T-helper 17 cell (primary cell): ENCODE measurements at regions not wholly inside any gene's neighbourhood (a gene's known extent, or its start where the extent isn't known, plus 50 kb on each side); places are given as distances from the start of the nearest gene placed in this dataset.
"Not testable (repeated sequence)": the region's sequence is repeated elsewhere in the genome, so short reads cannot be mapped to it uniquely, and the experiment has no call there.

Source experiments
- ATAC-seq: fragments of 150-1000 bp; cut with Tn5 transposase; 2 replicates; pipeline ENCODE4 v1.10.0; 2021; ENCODE audit warnings: mild to moderate bottlenecking, moderate library complexity
- DNase-seq, 3 donors: peaks; one replicate each; pipeline versions ENCODE4 v3.0.0 to v3.0.0-alpha.2; 2020 to 2021
- H3K9me3 ChIP-seq: one replicate; pipeline ENCODE4 v1.7.0; 2013; ENCODE audit warnings: low read length, mild to moderate bottlenecking; ENCODE audit not compliant: control insufficient read depth, poor library complexity, severe bottlenecking
- H3K27ac Mint-ChIP-seq: one replicate; pipeline ENCODE4 v1.8.0; 2022; ENCODE audit warnings: mild to moderate bottlenecking, moderate library complexity, mixed read lengths
- H3K27me3 Mint-ChIP-seq: one replicate; pipeline ENCODE4 v1.8.0; 2022; ENCODE audit warnings: mixed read lengths
- H3K36me3 Mint-ChIP-seq: one replicate; pipeline ENCODE4 v1.8.0; 2022; ENCODE audit warnings: low read depth, mixed read lengths
- H3K4me1 Mint-ChIP-seq: one replicate; pipeline ENCODE4 v1.8.0; 2022; ENCODE audit warnings: mild to moderate bottlenecking, mixed read lengths
- H3K4me3 Mint-ChIP-seq: one replicate; pipeline ENCODE4 v1.8.0; 2022; ENCODE audit warnings: mild to moderate bottlenecking, moderate library complexity, mixed read lengths

DNA sequence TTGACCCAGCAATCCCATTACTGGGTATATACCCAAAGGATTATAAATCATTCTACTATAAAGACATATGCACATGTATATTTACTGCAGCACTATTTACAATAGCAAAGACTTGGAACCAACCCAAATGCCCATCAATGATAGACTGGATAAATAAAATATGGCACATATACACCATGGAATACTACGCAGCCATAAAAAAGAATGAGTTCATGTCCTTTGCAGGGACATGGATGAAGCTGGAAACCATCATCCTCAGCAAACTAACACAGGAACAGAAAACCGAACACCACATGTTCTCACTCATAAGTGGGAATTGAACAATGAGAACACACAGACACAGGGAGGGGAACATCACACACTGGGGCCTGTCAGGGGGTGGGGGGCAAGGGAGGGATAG is 862.0 kb downstream of the KCNJ2 start:
- H3K9me3 ChIP-seq, H3K27me3 Mint-ChIP-seq, H3K4me3 Mint-ChIP-seq, DNase-seq, H3K4me1 Mint-ChIP-seq, ATAC-seq, H3K36me3 Mint-ChIP-seq, H3K27ac Mint-ChIP-seq: not testable (repeated sequence)

DNA sequence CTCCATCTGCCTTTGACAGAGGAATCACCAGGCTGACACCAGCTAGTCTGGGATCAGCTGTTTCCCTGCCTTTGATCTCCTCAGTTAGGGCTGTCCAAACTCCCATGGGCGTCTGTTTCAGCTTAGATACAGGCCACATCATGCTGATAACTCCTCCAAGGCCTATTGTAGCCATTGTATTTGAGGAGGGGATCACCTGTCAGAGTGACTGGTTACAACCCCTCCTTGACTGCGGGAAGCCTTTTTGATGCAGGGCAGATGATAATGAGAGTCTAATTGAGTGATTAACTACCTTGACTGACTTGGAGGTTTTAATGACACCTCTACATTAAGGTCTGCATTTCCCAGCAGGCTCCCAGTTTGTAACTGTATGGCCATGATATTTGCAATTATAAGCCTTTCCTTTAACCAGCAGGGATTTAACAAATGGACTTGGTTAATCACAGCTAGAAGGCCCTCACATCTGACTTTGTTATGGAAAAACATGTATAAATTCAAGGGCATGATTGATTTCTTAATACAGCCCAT is 863.5 kb downstream of the KCNJ2 start:
- Mint-ChIP-seq H3K4me3 (no peak overlapping the region), H3K27ac (no peak overlapping the region), H3K27me3 (no peaks in the 10 kb centered on the region), H3K36me3 (no peaks in the 10 kb centered on the region), H3K4me1 (no peaks in the 10 kb centered on the region)
- ATAC-seq (no peak), DNase-seq (no peak)
- no peaks in the 10 kb centered on the region for H3K9me3 ChIP-seq

DNA sequence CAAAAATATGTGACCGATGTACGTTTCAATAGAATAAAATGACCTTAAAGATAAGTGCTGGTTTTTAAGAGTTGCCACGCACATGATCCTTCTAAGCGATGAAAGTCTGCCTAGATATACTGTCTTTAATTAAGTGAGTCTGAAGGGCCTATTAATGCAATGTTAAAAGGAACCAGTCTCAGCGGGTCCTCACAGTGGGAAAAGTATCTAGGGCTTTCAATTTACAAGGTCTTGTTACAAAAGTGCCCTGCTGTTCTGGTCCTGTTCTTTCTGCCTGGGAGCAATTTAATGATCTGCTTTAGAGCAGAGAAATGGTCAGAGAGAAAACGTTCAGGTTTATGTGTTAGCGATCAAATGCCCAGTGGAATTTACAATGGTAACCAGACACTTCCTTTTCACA is 864.0 kb downstream of the KCNJ2 start:
- Mint-ChIP-seq H3K27me3 (no peaks in the 10 kb centered on the region), H3K4me1 (no peaks in the 10 kb centered on the region), H3K4me3 (no peak overlapping the region), H3K36me3 (no peaks in the 10 kb centered on the region), H3K27ac (no peak overlapping the region)
- DNase-seq (no peak), ATAC-seq (no peak)
- H3K9me3 ChIP-seq = no peaks in the 10 kb centered on the region

DNA sequence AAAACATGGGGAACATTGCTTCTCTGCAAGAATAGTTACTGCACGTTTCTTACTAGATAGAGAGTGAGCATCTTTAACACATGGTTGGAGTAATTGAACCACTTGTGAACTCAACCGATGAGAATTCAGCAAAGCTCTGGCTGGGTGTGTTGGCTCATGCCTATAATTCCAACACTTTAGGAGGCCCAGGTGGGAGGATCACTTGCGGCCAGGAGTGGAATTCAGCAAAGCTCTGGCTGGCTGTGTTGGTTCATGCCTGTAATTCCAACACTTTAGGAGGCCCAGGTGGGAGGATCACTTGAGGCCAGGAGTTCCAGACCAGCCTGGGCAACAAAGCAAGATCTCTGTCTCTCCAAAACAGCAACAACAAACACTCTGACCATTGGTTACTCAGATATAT is 865.9 kb downstream of the KCNJ2 start:
- no peaks in the 10 kb centered on the region for H3K9me3 ChIP-seq
- no peaks in the 10 kb centered on the region for H3K27me3 Mint-ChIP-seq
- no peaks in the 10 kb centered on the region for H3K36me3 Mint-ChIP-seq
- H3K4me1 Mint-ChIP-seq = no peaks in the 10 kb centered on the region
- ATAC-seq = no peak
- no peak overlapping the region for H3K27ac Mint-ChIP-seq
- no peak overlapping the region for H3K4me3 Mint-ChIP-seq
- DNase-seq = no peak

DNA sequence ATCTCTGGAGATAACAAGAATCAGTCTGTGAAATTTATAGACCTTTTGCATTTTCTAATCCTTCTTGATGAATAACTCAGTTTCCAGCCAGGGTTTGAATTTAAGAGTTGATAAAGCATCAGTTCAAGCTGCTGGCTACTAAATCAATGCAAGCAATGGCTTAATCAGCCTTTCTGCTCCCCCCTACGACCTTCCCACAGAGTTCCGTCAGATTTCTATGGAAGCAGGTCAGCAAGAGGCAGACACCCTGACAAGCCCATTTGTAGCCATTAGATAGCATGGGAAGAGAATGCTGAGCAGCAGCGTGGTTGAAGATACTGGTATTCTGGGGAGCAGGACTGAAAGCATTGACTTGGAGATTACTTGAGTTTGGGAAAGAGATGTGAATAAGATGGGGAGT is 868.1 kb downstream of the KCNJ2 start:
- no peak overlapping the region for H3K4me3 Mint-ChIP-seq
- ATAC-seq (no peak), DNase-seq (no peak)
- H3K36me3 Mint-ChIP-seq = no peaks in the 10 kb centered on the region
- no peaks in the 10 kb centered on the region for H3K27me3 Mint-ChIP-seq
- no peaks in the 10 kb centered on the region for H3K4me1 Mint-ChIP-seq
- no peaks in the 10 kb centered on the region for H3K9me3 ChIP-seq
- no peak overlapping the region for H3K27ac Mint-ChIP-seq

DNA sequence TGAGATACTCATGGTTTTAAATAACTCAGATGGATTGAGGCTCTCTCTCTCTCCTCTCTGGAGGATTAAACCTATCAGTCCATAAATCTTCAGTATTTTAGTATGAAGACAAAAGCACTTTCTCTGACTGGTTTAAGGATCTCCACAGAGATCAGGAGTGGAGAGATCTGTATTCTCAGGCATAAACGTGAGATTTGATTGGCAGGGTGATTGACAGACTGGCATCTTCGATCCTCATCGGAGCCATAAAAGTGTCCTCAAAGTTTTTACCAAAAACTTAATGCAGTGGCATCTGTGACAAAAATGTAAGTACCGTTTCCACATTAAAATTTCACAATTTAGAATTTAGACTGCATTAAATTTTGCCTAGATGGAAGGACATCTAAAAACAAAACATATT is 870.1 kb downstream of the KCNJ2 start:
- no peak for DNase-seq
- H3K4me3 Mint-ChIP-seq = no peak overlapping the region
- no peaks in the 10 kb centered on the region for H3K4me1 Mint-ChIP-seq
- H3K9me3 ChIP-seq = no peaks in the 10 kb centered on the region
- H3K36me3 Mint-ChIP-seq = no peaks in the 10 kb centered on the region
- no peaks in the 10 kb centered on the region for H3K27me3 Mint-ChIP-seq
- no peak overlapping the region for H3K27ac Mint-ChIP-seq
- ATAC-seq = no peak

DNA sequence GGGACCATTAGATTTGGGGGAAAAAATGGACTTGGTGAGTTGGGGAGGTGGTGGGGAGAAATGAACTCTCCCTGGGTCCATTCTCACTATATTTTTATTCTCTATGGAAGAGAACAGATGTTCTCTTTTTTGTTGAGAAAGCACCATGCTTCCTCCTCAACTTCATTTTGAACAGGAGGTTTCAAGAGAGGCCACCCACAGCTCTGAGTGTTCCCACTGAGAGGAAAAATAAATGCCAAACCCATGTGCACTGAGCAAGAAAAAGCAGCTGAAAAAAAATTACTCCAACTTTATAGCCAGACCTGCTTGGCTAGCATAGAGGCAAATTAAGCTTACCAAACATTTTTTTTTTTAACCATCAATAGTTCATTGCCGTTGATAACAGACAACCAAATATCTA is 883.6 kb downstream of the KCNJ2 start:
- no peaks in the 10 kb centered on the region for H3K4me1 Mint-ChIP-seq
- H3K27ac Mint-ChIP-seq = no peak overlapping the region
- no peaks in the 10 kb centered on the region for H3K36me3 Mint-ChIP-seq
- H3K4me3 Mint-ChIP-seq = no peak overlapping the region
- no peaks in the 10 kb centered on the region for H3K27me3 Mint-ChIP-seq
- no peak for DNase-seq
- ATAC-seq = no peak
- H3K9me3 ChIP-seq = no peaks in the 10 kb centered on the region

DNA sequence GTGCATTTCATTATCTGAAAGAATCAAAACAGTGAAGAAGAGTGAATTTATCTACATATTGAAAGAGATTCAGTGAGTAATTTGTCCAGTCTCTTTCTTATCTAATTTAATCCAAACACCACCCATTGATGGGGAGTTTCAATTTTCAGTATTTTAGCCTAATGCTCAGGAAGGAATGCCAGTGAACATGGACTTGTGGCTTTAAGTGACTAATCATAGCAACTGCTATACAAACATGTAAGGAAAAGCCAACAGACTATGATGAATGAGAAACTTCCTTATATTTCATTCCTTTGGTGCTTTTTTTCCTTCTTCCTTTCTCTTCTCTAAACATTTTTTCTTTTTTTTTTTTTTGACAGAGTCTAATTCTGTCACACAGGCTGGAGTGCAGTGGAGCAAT is 885.8 kb downstream of the KCNJ2 start:
- no peak for DNase-seq
- no peaks in the 10 kb centered on the region for H3K9me3 ChIP-seq
- no peaks in the 10 kb centered on the region for H3K27me3 Mint-ChIP-seq
- no peaks in the 10 kb centered on the region for H3K36me3 Mint-ChIP-seq
- no peak overlapping the region for H3K4me3 Mint-ChIP-seq
- no peak overlapping the region for H3K27ac Mint-ChIP-seq
- no peaks in the 10 kb centered on the region for H3K4me1 Mint-ChIP-seq
- no peak for ATAC-seq

DNA sequence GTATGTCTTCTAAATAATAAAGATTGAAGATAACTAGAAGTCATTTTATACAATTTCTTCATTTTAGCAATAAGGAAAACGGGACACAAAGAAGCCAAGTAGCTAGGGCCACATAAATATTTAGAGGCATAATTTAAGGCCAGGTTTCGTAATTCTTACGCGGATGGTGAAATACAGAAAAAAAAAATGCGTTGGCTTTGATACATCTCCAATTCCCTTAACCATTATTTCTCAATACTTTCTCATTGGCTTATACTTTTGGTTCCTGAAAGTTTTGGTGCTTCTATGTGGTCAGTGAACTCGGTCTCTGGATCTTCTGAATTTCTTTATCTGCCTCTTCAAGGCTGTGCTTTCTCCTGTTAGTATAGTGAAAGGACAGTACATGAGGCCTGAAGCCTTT is 888.1 kb downstream of the KCNJ2 start:
- no peak for ATAC-seq
- no peaks in the 10 kb centered on the region for H3K4me1 Mint-ChIP-seq

DNA sequence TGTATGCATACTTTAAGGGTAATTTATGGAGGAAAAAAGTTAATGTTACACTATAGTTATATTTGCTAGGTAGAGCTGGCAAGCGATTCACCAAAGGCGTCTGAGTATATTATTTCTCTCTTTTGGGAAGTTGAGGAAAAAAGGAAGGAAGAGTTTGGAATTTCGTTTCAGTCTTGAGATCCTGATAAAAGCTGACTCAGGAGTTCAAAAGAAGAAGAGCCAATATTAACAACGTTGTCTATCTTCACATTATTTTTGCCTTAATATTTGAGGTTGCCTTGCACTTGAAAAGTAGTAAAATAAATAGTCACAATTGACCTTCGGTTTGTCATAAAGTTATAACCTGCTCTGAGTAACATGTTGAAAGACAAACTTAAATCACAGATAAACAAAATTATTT is 888.6 kb downstream of the KCNJ2 start:
- DNase-seq (no peak), ATAC-seq (no peak)
- Mint-ChIP-seq H3K27ac (no peak overlapping the region), H3K36me3 (no peaks in the 10 kb centered on the region), H3K27me3 (no peaks in the 10 kb centered on the region), H3K4me3 (no peak overlapping the region), H3K4me1 (no peaks in the 10 kb centered on the region)
- H3K9me3 ChIP-seq = no peaks in the 10 kb centered on the region

More for the DNA sequence above, 888.1 kb downstream of the KCNJ2 start:
- no peak overlapping the region for H3K27ac Mint-ChIP-seq
- H3K27me3 Mint-ChIP-seq = no peaks in the 10 kb centered on the region
- no peak overlapping the region for H3K4me3 Mint-ChIP-seq
- DNase-seq = no peak
- no peaks in the 10 kb centered on the region for H3K36me3 Mint-ChIP-seq
- H3K9me3 ChIP-seq = no peaks in the 10 kb centered on the region

DNA sequence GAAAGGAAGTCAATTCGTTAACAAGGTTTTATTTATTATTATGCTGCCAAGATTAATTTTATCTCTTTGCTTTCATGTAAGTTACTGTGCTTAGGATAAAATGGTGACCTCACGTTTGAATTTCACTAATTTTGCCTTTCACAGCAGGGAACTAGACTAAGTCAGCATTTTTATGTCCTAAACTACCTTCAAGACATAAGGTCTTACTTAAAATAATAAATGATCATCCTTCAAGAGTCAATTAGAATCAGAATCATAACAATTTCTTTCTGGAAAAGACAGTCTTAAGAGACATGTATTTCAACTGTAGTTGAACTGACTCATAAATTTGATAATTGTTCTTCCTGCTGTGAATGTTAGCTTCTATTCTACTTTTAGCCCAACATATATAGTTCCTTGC is 893.8 kb downstream of the KCNJ2 start:
- ATAC-seq = no peak
- H3K27me3 Mint-ChIP-seq = no peaks in the 10 kb centered on the region
- no peak overlapping the region for H3K27ac Mint-ChIP-seq
- DNase-seq = no peak
- H3K4me3 Mint-ChIP-seq = no peak overlapping the region
- H3K9me3 ChIP-seq = no peaks in the 10 kb centered on the region
- H3K4me1 Mint-ChIP-seq = no peaks in the 10 kb centered on the region
- H3K36me3 Mint-ChIP-seq = no peaks in the 10 kb centered on the region

DNA sequence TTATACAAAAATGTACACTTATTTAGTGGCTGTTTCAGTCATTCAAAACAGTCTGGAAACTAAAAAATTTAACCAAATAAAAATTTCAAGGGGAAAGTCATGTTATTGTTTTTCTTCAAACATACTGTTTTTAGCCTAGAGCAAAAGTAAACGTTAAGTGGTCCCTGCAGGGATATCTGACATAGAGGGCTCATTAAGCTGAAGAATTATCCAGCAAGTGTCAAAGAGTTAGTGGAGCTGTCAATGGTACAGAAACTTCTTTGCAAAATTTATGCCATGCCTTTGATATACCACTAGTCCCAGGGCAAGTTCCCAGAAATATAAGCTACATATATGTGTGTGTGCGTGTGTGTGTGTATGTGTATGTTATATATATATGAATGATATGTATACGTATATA is 894.2 kb downstream of the KCNJ2 start:
- no peak overlapping the region for H3K4me3 Mint-ChIP-seq
- DNase-seq = no peak
- no peak for ATAC-seq
- H3K27me3 Mint-ChIP-seq = no peaks in the 10 kb centered on the region
- H3K9me3 ChIP-seq = no peaks in the 10 kb centered on the region
- no peaks in the 10 kb centered on the region for H3K36me3 Mint-ChIP-seq
- H3K4me1 Mint-ChIP-seq = no peaks in the 10 kb centered on the region
- no peak overlapping the region for H3K27ac Mint-ChIP-seq

DNA sequence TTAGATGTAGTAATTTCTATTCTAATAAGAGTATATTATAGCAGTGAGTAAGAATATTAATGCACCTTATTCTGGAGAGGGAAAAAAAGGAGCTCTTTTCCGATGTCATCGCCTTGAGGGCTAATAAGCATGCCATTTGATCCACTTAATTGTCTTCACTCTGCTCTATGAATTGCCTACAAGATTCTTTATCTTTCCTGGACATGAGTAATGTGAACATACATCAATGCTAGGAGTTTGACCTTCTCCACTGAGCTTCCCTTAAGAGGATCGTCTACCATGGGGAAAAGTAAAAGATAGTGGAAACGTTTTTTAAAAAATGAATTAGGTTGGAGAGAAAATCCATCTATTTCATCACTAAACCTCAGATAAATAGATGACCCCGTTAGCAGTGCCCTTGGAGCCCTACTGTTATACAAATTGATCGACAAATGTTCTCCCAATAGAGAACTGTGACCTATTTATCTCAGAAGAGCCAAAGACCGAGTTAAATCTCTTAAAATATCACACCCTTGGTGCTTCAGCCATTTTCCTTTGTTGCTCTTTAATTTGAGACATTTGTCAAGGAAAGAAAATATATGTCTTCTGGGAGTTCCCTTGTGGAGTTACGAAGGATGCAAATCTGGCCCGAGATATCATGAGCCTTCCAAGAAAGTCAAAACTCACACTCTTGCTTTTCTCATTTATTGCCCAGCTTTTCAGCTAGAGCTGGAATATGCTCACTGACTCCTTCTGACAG is 898.5 kb downstream of the KCNJ2 start:
- Mint-ChIP-seq H3K36me3 (no peaks in the 10 kb centered on the region), H3K4me1 (no peaks in the 10 kb centered on the region), H3K4me3 (no peak overlapping the region), H3K27ac (no peak overlapping the region), H3K27me3 (no peaks in the 10 kb centered on the region)
- no peaks in the 10 kb centered on the region for H3K9me3 ChIP-seq
- ATAC-seq (no peak), DNase-seq (no peak)

DNA sequence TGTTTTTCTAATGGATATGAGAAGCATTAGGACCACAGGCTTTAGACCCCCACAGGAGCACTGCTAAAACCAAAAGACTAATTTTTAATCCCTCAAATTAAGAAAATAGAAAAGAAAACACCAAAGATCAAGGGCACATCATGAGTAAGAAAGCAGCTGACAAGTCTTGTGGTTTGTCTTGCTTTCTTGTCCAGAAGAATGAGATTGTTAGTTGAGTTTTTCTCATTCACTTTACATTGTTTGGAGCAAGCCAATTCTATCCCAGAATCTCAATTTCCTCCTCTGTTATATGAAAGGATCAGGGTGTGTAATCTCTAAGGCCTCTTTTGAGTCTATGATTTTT is 899.0 kb downstream of the KCNJ2 start:
- Mint-ChIP-seq H3K36me3 (no peaks in the 10 kb centered on the region), H3K4me3 (no peak overlapping the region), H3K27ac (no peak overlapping the region), H3K4me1 (no peaks in the 10 kb centered on the region), H3K27me3 (no peaks in the 10 kb centered on the region)
- DNase-seq (no peak), ATAC-seq (no peak)
- H3K9me3 ChIP-seq = no peaks in the 10 kb centered on the region
